Caki2 (cell line): ENCODE measurements at regions not wholly inside any gene's neighbourhood (a gene's known extent, or its start where the extent isn't known, plus 50 kb on each side); places are given as distances from the start of the nearest gene placed in this dataset.

ENCODE experiments used
- DNase-seq: peaks from one replicate; pipeline ENCODE4 v3.0.0-alpha.2; 2015; ENCODE audit warnings: low read depth
- in situ Hi-C: cut with HindIII; loops from 2 replicates; pipeline ENCODE4 v1.10.0; 2016; ENCODE audit warnings: low sequenced_read_pairs, low pct_unique_long_range_greater_than_20kb, mixed read lengths

DNA sequence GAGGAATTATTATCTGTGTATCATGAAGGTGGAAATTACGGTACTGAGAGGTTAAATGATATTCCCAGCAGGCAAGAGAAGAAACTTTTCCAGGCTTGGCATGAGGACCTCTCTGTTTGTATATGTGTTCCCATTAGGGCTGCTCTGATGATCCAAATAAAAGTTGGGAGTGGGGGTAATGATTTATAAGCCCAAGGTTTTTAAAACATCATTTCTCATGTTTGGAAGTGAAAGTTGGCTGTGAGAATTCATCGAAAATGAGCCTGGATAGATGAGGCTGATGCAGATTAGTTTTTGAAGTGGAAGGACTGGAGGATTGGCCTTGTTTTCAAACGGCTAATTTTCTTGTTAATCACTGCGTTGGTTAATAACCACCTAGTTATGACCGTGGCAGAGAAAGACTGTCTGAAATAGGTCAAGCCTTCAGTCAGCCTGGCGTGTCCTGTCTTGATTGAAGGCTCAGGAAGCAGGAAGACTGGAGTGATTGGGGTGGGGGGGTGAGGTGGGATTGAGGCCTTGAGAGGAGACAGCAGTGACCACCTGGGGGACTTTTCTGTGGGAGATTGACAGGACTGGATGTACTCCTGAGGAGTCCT lies 391.0 kb upstream of the WWC1 start:
- in situ Hi-C loops = no loop called here
- DNase-seq = no peak

DNA sequence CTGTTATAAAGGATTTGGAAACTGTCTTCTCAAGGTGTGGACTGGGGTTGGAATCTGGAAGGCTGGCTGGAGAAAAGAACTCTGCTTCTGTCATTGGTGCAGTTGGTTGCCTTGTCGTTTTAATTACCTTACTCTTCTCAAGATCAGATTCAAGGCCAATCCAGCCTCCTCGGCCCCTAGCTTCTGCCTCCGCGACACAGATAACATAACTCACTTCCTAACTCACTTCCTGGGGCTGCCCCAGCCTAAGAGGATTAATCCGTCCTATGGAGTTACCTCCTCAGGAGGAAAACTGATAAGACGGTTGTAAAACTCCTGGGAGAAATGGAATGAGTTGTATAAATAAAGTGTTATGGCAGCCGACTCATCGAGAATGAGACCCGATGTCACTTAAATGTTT lies 389.1 kb upstream of the WWC1 start:
- in situ Hi-C loops = no loop called here
- no peak for DNase-seq

- in situ Hi-C loops = no loop called here
These were observed 388.2 kb upstream of the WWC1 start for GRCh38 chr5:167903243-167903642.

DNA sequence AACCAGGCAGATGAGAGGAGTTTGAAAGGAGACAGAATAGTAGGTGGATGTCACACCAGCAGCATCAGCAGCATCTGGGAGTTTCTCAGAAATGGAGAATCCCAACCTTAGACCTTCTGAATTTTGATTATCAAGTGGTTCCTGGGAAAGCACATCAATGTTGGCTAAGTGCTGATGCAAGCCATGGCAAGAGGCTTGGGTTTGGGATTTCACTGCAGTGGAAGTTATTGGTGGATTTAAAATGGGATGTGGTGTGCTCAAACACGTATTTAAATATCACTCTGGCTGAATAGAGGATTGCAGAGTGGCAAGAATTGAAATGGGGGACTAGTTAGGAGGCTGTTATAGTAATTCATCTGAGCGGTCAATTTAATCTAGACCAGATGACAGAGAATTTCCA lies 387.8 kb upstream of the WWC1 start:
- in situ Hi-C loops = no loop called here
- no peak for DNase-seq

More at GRCh38 chr5:167903243-167903642, 388.2 kb upstream of the WWC1 start:
- DNase-seq = no peak

- in situ Hi-C loops = no loop called here
- no peak for DNase-seq
These were observed 385.3 kb upstream of the WWC1 start for GRCh38 chr5:167905919-167906853.

DNA sequence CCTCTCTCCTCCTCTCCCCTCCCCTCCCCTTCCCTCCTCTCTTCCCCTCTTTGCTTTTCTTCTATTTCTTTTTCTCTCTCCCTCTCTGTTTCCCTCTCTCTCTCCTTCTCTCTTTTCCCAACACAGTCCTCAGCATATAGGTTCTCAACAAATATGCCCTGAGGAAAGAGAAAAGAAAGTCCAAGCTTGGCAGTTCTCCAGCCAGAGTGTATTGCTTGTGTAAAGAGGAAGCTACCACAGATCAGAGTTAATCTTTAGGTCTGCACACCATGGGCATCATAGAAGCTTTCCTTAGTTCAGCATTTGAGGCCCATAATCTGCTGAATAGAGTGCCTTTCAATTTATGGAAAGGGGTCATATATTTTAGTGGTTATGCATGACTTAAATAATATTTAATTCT lies 382.8 kb upstream of the WWC1 start:
- DNase-seq = no peak
- in situ Hi-C loops = no loop called here

DNA sequence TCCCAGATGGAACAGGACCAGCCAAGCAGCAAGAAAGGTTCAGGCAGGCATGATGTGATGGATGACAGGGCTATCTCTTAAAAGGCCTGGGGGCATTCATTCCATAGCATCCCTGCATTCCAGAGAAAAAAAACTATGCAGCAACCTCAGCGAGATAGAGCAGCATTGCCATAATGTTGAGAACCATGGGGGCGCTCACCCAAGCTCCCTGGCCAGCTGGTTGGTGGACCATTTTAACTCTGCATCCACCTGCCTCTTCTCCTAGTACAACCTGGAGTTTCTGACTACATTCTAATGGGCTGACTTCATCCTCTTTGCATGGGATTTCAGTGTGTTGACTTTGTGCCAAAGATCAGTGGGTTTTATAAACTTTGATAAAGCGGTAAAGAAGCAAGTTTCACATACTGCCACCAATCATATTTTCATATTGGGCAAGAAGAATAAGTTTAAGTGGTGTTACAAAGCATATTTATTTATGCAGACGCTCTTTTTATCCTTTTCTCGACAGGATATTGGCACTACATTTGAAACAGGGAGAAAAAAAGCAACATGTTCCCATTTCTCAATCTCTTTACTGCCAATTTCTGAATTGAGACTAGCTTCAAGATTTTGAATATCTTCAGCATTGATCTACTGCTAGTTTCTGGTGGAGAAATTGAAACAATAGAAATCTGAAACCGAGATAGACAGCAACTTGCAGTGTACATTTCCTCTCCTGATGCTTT lies 378.3 kb upstream of the WWC1 start:
- in situ Hi-C loops = no loop called here
- no peak for DNase-seq

- in situ Hi-C loops = no loop called here
- no peak for DNase-seq
These were observed 376.2 kb upstream of the WWC1 start for GRCh38 chr5:167915237-167915636.

DNA sequence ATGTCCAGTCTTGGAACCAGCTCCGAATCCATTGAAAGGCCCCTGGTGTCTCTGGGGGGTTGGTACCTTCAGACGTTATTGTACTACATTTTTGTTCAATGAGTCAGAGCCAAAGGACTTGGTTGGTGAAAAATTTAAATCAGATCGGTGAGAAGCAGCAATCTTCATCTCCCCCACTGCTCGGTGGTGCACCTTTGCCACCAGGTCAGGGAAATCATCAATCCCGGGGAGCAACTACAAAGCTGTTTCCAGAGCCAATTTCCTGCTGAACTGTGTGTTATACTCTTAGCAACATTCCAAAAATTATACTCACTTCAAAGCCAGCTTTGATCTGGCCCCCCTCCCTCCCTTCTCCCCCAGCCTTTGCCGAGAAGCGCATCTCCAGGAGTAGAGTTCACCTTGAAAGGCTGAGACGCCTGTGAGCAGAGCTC lies 375.2 kb upstream of the WWC1 start:
- no peak for DNase-seq
- in situ Hi-C loops = no loop called here

- in situ Hi-C loops = no loop called here
- no peak for DNase-seq
These were observed 374.7 kb upstream of the WWC1 start for GRCh38 chr5:167916706-167917105.

DNA sequence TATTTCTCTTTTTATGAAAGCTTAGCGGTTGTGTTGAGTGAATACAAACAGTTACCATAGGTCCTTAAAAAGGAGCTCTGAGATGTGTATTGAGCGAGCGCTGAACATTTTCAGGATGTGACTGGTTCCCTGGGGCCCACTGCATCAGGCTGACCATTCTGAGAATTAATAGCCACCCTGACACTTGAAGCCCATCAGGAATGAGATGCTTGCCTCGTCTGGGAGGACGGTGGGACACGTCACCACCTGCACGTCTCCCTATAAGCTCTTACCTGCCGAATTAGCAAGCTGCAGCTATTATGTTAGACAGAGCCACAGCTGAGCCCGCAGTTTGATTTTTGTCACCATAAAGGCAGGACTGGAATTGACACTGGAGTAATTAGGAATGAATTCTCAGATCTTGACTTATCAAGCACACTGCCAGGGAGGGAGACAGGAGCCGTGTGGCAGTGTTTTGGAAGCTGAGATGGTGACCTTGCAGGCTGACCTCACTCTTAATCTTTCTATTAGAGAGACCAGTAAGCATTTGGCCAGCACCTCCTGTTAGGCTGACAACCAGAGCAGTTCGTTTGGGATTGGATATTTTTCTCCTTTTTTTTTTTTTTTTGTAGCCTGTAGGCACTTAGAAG lies 373.1 kb upstream of the WWC1 start:
- in situ Hi-C loops = no loop called here
- no peak for DNase-seq

DNA sequence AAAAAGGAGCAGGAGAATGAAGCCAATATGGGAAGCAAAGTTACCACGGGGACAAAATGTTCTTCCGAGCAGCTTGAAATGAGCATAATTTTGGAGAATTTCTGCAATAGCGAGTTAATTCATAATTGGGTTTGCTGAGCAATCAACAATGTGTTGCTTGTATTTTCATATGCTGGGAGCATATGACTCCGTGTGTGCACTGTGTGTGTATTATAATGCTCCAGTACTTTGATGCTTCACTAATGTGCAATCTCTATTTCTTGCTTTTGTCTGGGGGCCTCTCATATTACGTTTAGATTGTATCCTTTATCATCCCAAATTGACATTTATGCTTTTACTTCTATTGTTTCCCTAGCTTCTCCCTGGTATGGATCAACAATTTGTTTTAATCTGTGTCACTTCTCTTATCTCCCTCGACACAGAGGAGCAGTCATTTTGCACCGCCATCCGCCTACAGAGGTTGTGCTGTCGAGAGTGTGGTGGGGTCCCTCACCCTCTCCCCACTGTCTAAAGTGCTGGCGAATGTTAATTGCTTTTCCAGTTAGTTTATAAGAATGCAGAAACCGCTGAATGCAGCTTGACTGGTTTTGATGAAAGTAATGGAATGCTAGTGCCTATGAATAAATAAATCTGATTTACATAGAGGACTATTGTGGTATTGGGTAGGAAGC lies 372.5 kb upstream of the WWC1 start:
- in situ Hi-C loops = no loop called here
- no peak for DNase-seq

DNA sequence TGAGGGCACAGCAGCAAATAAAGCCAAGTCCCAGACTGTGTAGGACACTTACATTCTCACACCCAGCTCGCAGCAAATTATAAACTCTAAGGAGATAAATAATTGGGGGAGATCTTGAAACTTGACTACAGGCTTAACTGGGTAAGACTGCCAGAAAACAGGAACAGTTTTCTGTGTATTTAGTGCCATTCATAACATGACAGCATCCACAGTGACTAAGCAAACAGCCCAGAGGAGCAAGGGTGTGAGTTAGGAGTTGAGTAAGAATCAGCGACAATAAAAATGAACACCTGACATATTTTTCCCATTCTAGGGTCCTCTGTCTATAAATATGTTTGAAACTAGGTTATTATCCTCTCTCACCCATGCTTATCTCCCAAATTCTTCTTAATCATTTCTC lies 370.9 kb upstream of the WWC1 start:
- in situ Hi-C loops = no loop called here
- DNase-seq = no peak

DNA sequence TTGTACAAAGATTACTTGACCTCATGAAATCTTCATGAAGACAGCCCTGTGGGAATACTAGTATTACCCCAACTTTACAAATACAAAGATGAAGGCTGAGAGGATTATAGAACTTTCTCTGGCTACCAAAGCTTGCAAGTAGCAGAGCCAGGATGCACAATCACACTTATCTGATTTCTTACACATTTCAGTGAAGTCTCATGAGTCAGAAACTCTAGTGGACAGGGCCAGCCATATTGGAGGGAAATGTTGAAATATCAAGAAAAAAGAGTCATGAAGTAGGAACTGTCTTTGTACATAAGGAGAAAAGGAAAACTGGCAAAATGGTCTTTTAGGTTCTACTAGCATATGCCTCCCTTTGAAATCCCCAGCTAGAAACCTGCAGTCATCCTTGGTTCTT lies 369.6 kb upstream of the WWC1 start:
- in situ Hi-C loops = no loop called here
- no peak for DNase-seq

GRCh38 chr5:167923396-167923795 lies 368.0 kb upstream of the WWC1 start:
- in situ Hi-C loops = no loop called here

DNA sequence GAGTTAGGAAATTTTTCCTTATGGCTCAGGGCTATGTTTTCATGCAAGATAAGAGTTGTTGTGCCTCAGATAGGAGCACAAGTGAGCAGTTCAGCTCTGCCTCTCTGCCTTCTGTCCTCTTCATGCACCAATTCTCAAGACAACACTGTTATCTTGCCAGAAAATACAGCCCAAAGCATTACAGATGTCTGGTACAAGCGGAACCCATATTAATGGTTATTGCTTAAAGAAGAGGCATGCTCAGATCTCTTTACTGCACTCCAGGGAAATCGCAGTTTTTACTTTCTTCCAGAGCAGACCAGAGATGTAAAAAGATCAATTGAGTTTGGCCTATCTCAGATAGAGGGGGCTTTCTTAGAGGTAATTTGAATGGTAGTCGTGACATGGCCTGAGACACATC lies 361.6 kb upstream of the WWC1 start:
- in situ Hi-C loops = no loop called here
- no peak for DNase-seq

More at GRCh38 chr5:167923396-167923795, 368.0 kb upstream of the WWC1 start:
- no peak for DNase-seq

- no peak for DNase-seq
- in situ Hi-C loops = no loop called here
These were observed 356.9 kb upstream of the WWC1 start for GRCh38 chr5:167934551-167934971.

GRCh38 chr5:167936022-167936421 lies 355.4 kb upstream of the WWC1 start:
- in situ Hi-C loops = no loop called here
- no peak for DNase-seq
